HG03457 (cell line): ENCODE measurements at regions not wholly inside any gene's neighbourhood (a gene's known extent, or its start where the extent isn't known, plus 50 kb on each side); places are given as distances from the start of the nearest gene placed in this dataset.

ENCODE experiments used
- ATAC-seq: cut with Tn5 transposase; IDR thresholded peaks from one replicate; pipeline ENCODE4 v1.9.1; 2021; ENCODE audit warnings: moderate number of reproducible peaks; ENCODE audit not compliant: unreplicated experiment

- ATAC-seq = no peak
Observed at GRCh38 chr5:21694567-21694966, 1158.6 kb downstream of the CDH12 start.

DNA sequence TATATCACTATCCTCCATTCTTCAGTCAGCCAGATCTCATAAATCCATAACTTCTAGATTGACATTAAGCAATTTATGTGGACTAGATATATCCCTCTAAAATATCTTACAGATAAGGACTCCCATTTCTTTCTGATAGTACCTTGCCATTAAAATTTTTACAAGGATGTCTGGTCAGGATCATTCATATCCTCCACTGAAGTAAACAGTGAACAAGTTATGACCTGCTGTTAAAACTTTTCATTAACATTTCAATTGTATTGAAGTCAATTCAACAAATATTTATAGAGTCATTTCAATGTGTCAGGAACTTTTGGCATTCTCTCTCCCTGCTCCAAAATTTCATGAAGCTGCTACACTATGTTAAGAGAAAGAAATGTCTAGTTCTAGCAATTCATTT is 1159.6 kb downstream of the CDH12 start:
- ATAC-seq = no peak

DNA sequence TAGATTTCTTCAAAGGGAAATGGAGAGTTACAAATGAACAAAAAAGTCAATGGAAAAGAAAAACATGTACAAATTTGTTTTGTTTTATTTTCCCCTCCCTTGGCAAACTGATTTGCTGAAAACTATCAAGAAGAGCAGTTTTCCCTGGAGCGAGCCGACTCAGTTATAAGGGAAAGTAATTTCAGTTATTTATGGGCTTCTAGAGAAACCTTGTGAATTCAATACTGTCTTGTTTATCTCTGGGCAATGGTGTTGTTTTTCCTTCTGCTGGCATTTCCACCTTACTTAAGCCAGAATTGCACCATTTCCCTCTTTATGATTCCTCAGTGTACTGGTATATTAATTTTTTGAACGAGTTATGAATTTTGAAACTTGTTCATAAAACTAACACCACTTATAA is 1163.6 kb downstream of the CDH12 start:
- no peak for ATAC-seq

DNA sequence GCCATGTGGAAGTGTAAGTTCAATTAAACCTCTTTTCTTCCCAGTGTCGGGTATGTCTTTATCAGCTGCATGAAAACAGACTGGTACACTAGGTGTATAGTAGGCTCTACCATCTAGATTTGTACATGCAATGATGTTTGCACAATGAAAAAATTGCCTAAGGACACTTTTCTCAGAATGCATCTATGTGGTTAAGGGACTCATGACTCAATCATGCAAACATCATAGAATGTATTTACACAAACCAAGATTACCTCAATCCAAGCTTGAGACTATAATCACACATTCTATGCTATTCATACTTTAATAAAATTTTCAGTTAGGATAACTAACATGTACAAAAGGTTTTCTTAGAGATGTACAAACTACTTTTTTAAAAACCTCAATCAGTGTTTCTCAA is 1164.5 kb downstream of the CDH12 start:
- no peak for ATAC-seq

DNA sequence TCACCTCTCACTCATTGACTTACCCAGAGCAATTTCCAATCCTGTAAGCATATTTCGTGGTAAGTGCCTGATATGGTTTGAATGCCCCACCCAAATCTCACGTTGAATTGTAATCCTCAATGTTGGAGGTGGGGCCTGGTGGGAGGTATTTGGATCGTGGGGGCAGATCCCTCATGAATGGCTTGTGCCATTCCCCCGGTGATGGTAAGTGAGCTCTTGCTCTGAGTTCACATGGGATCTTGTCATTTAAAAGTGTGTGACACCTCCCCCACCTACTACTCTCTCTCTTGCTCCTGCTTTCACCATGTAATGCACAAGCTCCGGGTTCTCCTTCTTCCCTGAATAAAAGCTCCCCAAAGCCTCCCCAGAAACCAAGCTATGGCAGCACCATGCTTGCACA is 1165.5 kb downstream of the CDH12 start:
- no peak for ATAC-seq

DNA sequence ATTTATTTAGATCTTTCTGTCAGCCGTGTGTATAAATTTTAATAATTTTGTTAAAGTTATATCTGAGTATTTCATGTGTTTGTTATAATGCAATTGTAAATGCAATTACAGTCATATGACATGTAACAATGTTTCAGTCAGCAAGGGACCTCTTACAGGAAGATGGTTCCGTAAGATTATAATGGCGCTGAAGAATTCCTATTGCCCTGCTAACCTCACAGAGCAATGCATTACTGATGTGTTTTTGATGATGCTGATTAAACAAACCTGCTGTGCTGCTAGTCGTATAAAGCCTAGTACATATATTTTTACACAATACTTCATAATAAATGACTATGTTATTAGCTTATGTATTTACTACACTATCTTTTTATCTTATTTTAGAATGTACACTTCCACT is 1166.4 kb downstream of the CDH12 start:
- ATAC-seq = no peak

GRCh38 chr5:21685522-21685921 is 1167.6 kb downstream of the CDH12 start:
- ATAC-seq = no peak

GRCh38 chr5:21684992-21685391 is 1168.2 kb downstream of the CDH12 start:
- no peak for ATAC-seq

- no peak for ATAC-seq
Observed at GRCh38 chr5:21681911-21682310, 1171.2 kb downstream of the CDH12 start.

GRCh38 chr5:21680641-21681040 is 1172.5 kb downstream of the CDH12 start:
- no peak for ATAC-seq

DNA sequence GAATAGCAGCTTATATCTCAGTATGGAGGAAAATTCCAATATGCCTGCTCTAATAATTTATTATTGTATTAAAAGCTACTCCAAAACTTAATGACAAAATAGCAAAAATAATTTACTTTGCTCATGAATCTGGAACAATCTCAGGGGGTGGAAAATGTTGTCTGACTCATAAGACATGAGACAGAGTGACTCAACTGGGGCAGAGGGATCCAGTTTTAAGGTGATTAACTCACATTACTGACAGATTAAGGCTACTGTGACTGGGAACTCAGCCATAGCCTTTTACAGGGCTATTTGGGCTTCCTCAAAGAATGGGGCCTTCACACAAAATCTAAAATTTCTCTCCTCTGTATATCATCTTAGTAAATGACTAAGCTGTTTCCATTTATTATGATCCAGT is 1172.9 kb downstream of the CDH12 start:
- no peak for ATAC-seq

DNA sequence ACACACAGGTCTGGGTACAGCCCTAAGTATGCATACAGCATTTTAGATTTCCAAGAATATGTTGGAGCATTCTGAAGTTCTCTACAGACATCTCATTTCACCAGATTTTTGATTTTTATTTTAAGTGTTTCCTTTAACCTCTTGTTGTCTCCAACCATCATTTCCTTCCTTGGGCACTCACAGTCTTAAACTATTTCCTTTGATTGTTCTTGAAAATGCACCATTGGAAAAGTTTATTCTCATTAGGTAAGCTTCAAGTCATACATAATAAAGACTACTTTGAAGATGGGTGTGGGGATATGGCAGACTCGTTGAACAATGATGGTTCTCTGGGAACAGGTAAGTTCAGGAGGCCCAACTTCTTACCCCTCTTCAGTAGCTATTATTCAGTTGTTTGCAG is 1174.6 kb downstream of the CDH12 start:
- no peak for ATAC-seq

DNA sequence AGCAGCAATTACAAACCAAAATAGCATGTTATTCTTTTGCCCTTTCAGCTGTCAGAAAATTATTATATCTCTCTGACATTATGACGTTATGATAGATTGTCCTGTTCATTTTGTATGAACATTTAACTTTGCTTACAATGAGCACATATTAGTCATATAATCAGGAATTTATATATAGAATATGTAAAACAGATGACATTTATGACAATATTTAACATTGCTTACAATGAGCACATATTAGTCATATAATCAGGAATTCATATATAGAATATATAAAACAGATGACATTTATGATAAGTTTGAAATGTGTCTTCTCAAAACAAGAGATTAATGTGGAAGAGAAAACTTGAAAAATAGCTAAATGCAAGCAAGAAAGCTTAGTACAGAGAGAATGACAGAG is 1180.2 kb downstream of the CDH12 start:
- ATAC-seq = no peak

DNA sequence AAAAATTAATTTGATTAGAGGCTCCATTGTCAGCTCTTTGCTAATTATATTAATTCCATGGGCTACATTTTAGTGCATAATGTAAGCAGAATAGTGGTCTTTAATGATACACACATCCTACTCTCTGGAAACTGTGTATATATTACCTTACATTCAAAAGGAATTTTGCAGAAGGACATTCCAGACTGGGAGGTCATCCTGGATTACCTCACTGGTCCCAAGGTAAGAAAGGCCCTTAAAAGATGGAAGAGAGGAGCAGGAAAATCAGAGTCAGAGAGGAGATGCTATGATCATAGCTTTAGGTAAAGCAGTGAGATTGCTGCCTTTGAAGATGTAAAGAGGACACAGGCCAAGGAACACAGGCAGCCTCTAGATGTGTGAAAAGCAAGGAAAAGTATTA is 1180.8 kb downstream of the CDH12 start:
- no peak for ATAC-seq

- ATAC-seq = no peak
Observed at GRCh38 chr5:21665524-21665923, 1187.6 kb downstream of the CDH12 start.

DNA sequence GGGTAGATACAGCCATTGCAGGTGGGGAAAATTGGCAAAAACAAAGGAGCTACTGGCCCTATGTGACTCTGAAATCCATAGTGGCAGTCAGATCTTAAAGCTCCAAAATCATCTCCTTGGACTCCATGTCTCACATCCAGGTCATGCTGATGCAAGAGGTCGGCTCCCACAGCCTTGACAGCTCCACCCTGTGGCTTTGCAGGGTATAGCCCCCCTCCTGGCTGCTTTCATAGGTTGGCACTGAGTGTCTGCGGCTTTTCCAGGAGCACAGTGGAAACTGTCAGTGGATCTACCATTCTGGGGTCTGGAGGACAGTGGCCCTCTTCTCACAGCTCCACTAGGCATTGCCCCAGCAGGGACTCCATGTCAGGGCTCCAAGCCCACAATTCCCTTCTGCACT is 1190.1 kb downstream of the CDH12 start:
- ATAC-seq = no peak

GRCh38 chr5:21661184-21661583 is 1192.0 kb downstream of the CDH12 start:
- no peak for ATAC-seq

DNA sequence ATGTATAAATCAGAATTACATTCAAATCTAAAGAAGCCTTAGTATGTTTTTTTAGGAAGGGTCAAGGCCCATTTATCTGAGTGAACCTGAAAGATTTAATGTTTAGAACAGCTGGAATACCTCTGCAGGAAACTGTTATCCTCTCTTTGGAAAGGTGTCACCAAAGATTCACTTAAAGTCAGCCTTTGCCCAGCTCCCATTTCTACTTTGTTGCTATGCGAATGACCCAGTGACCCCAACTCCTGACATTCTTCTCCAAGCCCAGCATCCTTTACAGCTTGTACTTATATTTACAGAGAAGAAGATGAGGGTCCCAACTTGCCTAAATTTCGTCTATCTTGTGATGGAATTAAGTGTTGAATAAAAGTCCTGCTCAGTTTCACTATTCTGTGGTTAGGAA is 1198.6 kb downstream of the CDH12 start:
- no peak for ATAC-seq

DNA sequence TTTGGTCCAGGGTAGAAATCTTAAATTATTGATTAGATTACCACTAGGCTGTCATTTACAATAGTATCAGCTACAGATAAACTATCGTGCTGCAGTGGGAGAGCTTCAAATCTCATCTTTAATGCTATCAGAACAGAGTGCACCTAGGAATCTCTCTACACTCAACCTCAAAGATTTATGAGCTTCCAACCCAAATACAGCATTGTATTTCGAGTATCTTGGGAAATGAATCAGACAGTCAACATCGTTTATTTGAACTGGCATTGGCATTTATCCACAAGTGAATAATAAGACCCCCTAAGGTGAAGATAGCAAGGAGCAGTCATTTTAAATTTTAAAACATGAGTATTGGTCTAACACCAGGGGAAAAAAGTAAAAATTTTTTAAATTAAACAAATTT is 1203.2 kb downstream of the CDH12 start:
- no peak for ATAC-seq

DNA sequence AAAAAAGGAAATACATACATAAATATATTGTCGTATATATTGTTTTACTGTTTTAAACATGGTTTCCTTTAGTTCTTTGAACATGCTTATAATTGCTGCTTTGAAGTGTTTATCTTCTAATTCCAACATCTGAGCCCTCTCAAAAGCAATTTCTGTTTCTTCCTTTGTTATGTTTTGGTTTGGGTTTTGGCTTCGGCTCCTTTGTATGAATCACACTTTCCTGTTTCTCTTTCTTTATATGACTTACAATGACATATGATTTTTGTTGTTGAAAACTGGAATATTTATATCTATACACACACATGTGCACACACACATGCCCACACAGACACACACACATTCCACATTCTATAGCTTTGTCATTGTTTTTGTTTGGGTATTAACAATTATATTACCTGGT is 1206.7 kb downstream of the CDH12 start:
- no peak for ATAC-seq

- no peak for ATAC-seq
Observed at GRCh38 chr5:21644032-21644431, 1209.1 kb downstream of the CDH12 start.

DNA sequence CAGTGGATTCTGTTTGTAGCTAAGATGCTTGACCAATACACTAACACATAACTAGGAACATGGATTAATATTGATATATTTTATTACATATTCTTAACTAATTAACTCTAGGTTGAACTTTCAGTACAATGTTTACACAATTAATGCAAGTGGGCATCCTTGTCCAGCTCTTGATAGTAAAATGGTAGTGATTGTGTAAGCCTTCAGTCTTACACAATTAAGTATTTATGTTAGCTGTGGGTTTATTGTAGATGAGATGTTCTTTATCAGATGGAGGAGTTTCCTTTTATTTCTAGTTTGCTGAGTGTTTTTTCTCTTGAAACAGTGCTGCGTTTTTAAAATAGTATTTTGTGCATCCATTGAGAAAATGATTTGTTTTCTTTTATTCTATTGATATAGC is 1210.8 kb downstream of the CDH12 start:
- ATAC-seq = no peak

- ATAC-seq = no peak
Observed at GRCh38 chr5:21623831-21624230, 1229.3 kb downstream of the CDH12 start.

DNA sequence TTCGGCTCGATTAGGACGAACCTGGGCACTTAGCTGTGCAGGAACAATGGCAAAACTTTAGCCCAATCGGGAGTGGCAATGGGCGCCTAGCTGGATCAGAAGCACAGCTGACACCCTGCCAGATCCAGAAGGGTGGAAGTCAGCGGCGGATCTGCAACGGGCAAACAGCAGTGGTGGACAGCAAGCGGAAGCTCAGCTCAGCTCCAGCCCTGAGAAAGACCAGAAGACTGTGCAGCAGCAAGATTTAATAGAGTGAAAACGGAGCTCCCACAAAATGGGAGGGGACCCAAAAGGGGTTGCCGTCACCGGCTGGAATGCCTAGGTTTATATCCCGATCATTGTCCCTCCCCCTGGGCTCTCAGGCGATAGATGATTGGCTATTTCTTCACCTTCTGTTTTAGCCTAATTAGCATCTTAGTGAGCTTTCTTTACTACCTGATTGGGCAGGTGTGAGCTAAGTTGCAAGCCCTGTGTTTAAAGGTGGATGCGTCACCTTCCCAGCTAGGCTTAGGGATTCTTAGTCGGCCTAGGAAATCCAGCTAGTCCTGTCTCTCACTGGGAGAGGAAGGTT is 1237.9 kb downstream of the CDH12 start:
- no peak for ATAC-seq
